ENCODE measurements at regions not wholly inside any gene's neighbourhood (a gene's known extent, or its start where the extent isn't known, plus 50 kb on each side); places are given as distances from the start of the nearest gene placed in this dataset.
"Not testable (repeated sequence)": the region's sequence is repeated elsewhere in the genome, so short reads cannot be mapped to it uniquely, and the experiment has no call there.

GRCh38 chr4:169885893-169886292 is 128.1 kb upstream of the HPF1 start:
- peak; percentile 13 for DNase-seq

- DNase-seq = no peak
Measured at GRCh38 chr4:169881769-169882168, 124.0 kb upstream of the HPF1 start.

DNA sequence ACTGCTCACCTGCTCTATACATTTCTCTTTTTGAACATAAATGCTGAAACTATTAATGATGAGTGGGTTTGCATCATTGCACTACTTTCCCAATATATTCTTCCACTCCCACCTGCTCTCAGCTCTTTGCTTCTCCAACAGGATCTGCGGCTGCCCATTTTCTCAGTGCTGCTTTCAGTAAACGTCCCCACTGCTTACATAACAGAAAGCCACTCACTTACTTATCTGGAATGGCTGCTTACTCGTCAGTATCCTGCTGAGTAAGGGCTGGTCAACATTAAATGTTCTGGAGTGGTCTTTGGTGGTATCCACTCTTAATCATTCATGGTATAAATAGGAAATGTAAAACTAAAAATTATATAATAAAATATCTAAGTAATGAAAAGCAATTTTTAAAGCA is 112.8 kb upstream of the HPF1 start:
- no peak for DNase-seq

DNA sequence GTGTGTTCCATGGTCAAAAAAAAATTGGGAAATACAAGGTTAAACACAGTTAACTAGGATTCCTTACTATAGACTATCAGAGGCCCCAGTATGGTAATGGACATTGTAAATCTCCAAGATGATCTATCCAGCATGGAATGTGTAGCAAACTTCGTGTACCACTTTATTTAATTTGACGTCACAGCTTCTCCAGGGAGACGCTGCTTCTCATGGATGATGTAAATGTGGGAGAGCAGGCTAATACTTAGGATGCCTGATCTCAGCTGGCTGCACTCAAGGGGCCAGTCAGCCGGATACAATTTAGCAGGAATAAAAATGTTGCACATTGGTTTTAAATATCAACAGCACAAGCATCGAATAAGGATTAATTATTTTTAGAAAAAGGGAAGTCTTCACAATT is 111.7 kb upstream of the HPF1 start:
- DNase-seq = no peak

DNA sequence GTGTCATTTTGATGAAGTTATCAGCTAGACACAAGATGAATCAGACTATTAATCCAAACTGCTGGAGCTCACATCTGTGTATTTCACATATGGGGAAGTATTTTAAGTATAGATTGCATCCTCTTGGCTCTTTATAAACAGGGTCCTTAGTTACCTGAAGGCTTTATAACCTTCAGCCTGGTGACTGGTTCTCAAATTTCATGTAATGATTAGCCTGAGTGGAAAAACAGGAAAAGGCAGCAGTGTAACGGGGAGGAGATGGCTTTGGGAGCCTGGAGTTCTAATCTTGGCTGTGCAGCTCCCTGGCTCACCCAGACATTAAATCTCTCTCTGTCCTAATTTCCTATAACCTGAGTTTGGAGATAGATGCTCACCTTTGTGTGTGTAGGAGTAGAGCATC is 103.8 kb upstream of the HPF1 start:
- DNase-seq = no peak

DNA sequence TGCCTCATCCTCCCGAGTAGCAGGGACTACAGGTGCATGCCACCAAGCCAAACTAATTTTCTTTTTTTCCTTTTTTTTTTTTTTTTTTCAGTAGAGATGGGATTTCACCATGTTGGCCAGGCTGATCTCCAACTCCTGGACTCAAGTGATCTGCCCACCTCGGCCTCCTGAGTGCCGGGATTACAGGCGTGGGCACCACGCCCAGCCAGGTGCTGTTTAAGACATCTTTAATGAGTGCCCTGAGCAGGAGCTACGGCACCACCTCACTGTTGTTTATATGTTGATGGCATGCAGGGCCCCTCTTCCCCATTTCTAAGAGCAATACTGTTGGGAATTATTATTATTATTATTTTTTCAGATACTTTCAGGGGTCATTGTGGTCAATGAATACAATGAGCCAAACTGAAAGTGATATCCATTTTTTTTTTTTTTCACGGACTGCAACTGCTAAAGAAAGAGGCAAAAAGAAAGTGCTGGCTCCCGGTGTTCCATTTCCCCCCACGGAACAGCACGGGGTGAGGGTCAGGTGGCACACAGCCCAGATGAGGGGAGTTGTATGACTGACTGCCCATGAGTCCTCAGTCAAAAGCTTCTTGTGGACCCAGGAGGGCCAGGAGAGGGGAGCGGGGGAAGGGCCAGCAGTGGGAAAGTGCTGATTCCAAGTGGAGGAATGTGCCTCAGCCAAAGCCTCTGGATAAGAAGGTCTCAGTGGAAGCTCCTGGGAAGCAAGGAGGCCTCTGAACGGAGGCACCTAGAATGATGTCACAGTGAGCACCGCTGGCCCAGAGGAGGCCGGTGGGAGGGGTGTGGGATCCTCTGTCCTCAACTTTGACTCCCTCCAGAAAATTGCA is 101.8 kb upstream of the HPF1 start:
- no peak for DNase-seq

- no peak for DNase-seq
Measured at GRCh38 chr4:169854090-169854489, 96.3 kb upstream of the HPF1 start.

- DNase-seq = no peak
Measured at GRCh38 chr4:169852481-169852880, 94.7 kb upstream of the HPF1 start.

DNA sequence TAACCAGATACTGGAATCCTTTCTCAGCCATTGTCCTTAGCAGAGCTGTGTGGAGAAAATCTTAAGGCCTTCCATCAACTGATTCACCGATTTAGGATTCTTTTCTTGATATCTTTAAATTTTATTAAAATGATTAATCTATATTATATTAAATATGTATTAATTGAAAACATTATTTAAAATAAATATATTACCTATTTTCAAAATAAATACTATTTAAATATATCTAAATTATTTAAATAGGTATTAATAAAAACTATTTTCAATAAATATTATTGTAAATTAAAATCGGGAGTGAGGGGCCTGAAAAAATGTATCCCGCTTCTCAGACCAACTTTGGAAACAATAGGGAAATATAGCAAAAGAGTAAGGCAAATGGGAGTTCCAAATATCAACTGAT is 94.0 kb upstream of the HPF1 start:
- DNase-seq = no peak

DNA sequence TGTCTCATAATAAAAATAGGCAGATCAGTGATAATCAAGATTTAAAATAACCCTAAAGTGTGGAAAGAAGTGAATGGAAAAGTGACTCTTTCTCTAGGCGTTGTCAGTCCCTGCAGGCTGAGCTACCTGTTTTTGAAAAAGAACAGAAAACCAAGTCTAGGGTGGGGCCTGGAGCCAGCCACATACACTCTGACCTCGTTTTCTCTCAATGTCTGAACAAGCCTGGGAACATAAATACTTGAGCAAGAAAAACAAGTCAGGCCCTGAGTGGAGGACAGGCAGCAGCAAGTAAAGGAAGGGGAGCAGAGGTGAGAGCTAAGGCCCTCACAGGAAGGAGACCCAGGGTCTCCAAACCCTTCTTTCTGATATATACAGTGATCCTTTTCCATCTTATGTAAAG is 91.7 kb upstream of the HPF1 start:
- DNase-seq = no peak

- no peak for DNase-seq
Measured at GRCh38 chr4:169848018-169848417, 90.3 kb upstream of the HPF1 start.

GRCh38 chr4:169847171-169847570 is 89.4 kb upstream of the HPF1 start:
- DNase-seq = no peak

DNA sequence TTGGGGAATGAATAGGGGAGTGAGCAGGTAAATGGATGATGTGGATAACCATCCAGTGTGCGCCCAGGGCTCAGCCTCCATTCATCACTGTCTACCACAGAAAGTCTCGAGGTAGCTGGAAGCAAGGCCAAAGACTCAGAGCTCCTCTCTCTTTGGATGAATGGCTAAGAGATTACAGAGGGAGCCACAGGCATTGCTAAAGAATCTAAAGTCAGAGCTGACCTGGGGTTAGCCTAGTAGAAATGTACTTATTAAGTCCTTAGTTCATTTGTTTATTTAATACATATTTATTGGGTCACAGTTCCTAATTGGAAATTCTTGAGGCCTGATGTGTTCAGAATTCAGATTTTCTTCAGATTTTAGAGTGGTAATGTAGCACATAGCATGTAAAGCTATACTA is 88.7 kb upstream of the HPF1 start:
- no peak for DNase-seq

GRCh38 chr4:169841776-169842175 is 84.0 kb upstream of the HPF1 start:
- DNase-seq = no peak

DNA sequence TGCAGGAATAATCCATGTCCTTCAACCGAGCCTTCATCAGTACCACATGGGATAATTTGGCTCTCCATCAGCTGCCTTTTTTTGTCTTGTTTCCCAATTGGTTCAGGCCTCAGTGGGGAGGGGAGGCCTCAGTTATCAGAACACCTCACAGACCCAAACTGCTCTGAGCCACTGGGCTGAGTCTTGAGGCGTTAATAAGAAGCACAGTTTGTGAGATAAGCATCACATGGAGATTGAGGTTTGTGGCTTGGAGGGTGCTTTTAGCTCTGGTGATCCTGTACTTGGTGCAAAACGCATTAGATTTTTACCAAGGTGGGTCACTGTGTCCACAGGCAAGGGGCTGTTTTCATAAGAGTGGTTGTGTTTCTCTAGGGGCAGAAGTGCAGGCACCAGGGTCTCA is 82.8 kb upstream of the HPF1 start:
- DNase-seq = no peak

- not testable (repeated sequence) for DNase-seq
Measured at GRCh38 chr4:169828329-169828728, 70.6 kb upstream of the HPF1 start.

GRCh38 chr4:169826634-169827187 is 69.0 kb upstream of the HPF1 start:
- DNase-seq = no peak

DNA sequence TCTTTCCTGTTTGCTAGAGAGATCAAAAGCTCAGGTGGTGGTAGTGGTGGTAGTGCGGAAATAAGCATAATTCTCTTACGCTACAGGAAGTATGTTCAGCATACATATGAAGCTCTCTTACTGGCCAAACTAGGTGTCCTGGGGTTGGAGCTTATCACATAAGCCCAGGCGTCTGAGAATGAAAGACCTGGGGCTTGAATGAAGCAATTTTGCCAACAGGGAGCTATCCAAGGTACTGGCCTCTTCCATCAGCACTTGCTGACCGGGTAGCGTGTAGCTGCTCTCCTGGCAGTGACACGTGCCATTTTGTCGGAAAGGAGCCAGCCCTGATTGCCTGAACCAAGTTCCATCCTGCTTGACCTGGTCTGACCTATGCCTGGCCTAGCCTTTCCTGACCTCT is 65.9 kb upstream of the HPF1 start:
- DNase-seq = peak; percentile 91

- DNase-seq = no peak
Measured at GRCh38 chr4:169821402-169821801, 63.7 kb upstream of the HPF1 start.

DNA sequence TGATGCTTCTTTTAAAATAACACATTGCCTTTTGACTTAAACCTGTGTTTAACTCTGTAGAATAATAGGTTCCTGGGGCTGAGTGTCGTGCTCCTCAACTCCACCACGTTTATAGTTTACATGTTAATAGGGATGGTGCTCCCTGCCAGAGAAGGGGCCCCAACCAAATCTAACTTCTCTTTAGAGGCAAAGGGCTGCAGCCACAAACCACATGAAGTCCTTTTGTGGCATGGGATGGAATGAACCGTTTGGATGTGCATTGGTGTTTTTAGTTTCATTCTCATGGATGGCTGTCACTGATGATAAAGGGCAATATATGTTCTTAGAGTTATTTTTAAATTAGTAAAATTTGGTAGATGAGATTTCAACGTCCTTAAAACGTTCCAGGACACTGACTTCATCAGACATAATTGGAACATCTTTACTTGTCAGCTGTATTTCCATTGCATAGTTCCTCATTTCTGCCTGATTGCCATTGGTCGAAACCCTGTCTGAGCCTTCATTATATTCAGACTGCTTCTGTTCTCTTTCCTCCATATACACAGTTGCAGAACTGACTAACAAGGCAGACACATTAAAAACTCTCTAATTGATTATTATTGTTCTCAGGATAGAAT is 60.4 kb upstream of the HPF1 start:
- DNase-seq = peak; percentile 81

- DNase-seq = no peak
Measured at GRCh38 chr4:169815606-169816005, 57.9 kb upstream of the HPF1 start.

DNA sequence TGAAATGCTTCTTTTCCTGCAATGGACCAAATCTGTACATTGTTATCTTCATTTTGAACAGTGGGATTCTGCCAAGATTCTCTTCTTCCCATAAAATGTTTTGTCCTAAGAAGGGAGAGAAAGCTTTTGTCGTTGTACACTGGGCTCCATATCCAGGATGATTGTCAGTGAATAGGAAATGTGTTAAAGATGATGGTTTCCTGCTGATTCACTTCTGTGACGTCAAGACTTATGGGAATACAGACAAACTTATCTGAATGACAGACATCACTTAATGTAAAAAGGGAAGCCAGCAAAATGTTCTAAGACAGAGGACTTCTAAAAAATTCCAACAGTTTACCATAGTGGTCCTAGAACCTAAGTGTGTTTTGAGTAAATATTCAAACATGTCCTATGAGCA is 53.7 kb upstream of the HPF1 start:
- DNase-seq = no peak

- peak; percentile 92 for DNase-seq
Measured at GRCh38 chr4:169810325-169811323, 52.9 kb upstream of the HPF1 start.

Data from OCI-M1 (cell line).